ENCODE measurements at regions not wholly inside any gene's neighbourhood (a gene's known extent, or its start where the extent isn't known, plus 50 kb on each side); places are given as distances from the start of the nearest gene placed in this dataset.

GRCh38 chr4:35250331-35250730 is 994.0 kb downstream of the ARAP2 start:
- no peaks in the 10 kb centered on the region for H4K20me1 ChIP-seq (ENCODE audit: insufficient read depth, poor library complexity, severe bottlenecking)
- no peak for DNase-seq (ENCODE audit: low spot score)
- no peak overlapping the region for H3K27ac ChIP-seq
- no peak for TF ChIP-seq EZH2 (IDR thresholded peaks at IDR 0.05; ENCODE audit: borderline replicate concordance)
- TF ChIP-seq EZH2phosphoT487 (IDR thresholded peaks at IDR 0.05; ENCODE audit: low read depth, severe bottlenecking, unreplicated experiment): no peak
- no peak for TF ChIP-seq CTCF (IDR thresholded peaks at IDR 0.05; ENCODE audit: poor library complexity)
- H3K4me1 ChIP-seq (ENCODE audit: insufficient read depth): no peaks in the 10 kb centered on the region
- no peaks in the 10 kb centered on the region for H3K79me2 ChIP-seq
- H2AFZ ChIP-seq: no peak overlapping the region
- no peaks in the 10 kb centered on the region for H3K9me3 ChIP-seq (ENCODE audit: low read depth)
- H3K9me2 ChIP-seq (replicated peaks; ENCODE audit: insufficient read depth): no peaks in the 10 kb centered on the region
- no peaks in the 10 kb centered on the region for H3K27me3 ChIP-seq
- H3K4me2 ChIP-seq: no peak overlapping the region
- no peak overlapping the region for H3K4me3 ChIP-seq
- no peaks in the 10 kb centered on the region for H3K36me3 ChIP-seq (replicated peaks; ENCODE audit: insufficient read depth, low read depth)

GRCh38 chr4:35250761-35251160 is 993.6 kb downstream of the ARAP2 start:
- H3K9me3 ChIP-seq (ENCODE audit: low read depth): no peaks in the 10 kb centered on the region
- DNase-seq (ENCODE audit: low spot score): no peak
- no peak overlapping the region for H2AFZ ChIP-seq
- H3K27me3 ChIP-seq: no peaks in the 10 kb centered on the region
- no peak overlapping the region for H3K4me2 ChIP-seq
- no peak for TF ChIP-seq EZH2 (IDR thresholded peaks at IDR 0.05; ENCODE audit: borderline replicate concordance)
- no peak for TF ChIP-seq CTCF (IDR thresholded peaks at IDR 0.05; ENCODE audit: poor library complexity)
- no peak for TF ChIP-seq EZH2phosphoT487 (IDR thresholded peaks at IDR 0.05; ENCODE audit: low read depth, severe bottlenecking, unreplicated experiment)
- no peaks in the 10 kb centered on the region for H3K36me3 ChIP-seq (replicated peaks; ENCODE audit: insufficient read depth, low read depth)
- H3K4me1 ChIP-seq (ENCODE audit: insufficient read depth): no peaks in the 10 kb centered on the region
- no peaks in the 10 kb centered on the region for H4K20me1 ChIP-seq (ENCODE audit: insufficient read depth, poor library complexity, severe bottlenecking)
- WGBS (ENCODE audit: low lambda C conversion rate, missing lambda C conversion rate): 71% methylated on average over 1 of the region's 1 CpG
- H3K79me2 ChIP-seq: no peaks in the 10 kb centered on the region
- no peak overlapping the region for H3K4me3 ChIP-seq
- H3K9me2 ChIP-seq (replicated peaks; ENCODE audit: insufficient read depth): no peaks in the 10 kb centered on the region
- no peak overlapping the region for H3K27ac ChIP-seq

- no peak for DNase-seq (ENCODE audit: low spot score)
- Histone ChIP-seq H3K27ac (no peak overlapping the region), H3K27me3 (no peaks in the 10 kb centered on the region), H3K79me2 (no peaks in the 10 kb centered on the region), H2AFZ (no peak overlapping the region), H3K9me2 (replicated peaks; ENCODE audit: insufficient read depth) (no peaks in the 10 kb centered on the region), H3K36me3 (replicated peaks; ENCODE audit: insufficient read depth, low read depth) (no peaks in the 10 kb centered on the region), H3K9me3 (ENCODE audit: low read depth) (no peaks in the 10 kb centered on the region), H3K4me2 (no peak overlapping the region), H3K4me1 (ENCODE audit: insufficient read depth) (no peaks in the 10 kb centered on the region), H3K4me3 (no peak overlapping the region), H4K20me1 (ENCODE audit: insufficient read depth, poor library complexity, severe bottlenecking) (no peaks in the 10 kb centered on the region)
- WGBS (ENCODE audit: low lambda C conversion rate, missing lambda C conversion rate): 94% methylated on average over 1 of the region's 1 CpG
- TF ChIP-seq EZH2 (IDR thresholded peaks at IDR 0.05; ENCODE audit: borderline replicate concordance) (no peak), CTCF (IDR thresholded peaks at IDR 0.05; ENCODE audit: poor library complexity) (no peak), EZH2phosphoT487 (IDR thresholded peaks at IDR 0.05; ENCODE audit: low read depth, severe bottlenecking, unreplicated experiment) (no peak)
Observed at GRCh38 chr4:35252071-35252470, 992.2 kb downstream of the ARAP2 start.

GRCh38 chr4:35252866-35253265 is 991.4 kb downstream of the ARAP2 start:
- Histone ChIP-seq H3K4me3 (no peak overlapping the region), H3K79me2 (no peaks in the 10 kb centered on the region), H3K9me3 (ENCODE audit: low read depth) (no peaks in the 10 kb centered on the region), H3K4me2 (no peak overlapping the region), H3K27me3 (no peaks in the 10 kb centered on the region), H2AFZ (no peak overlapping the region), H3K27ac (no peak overlapping the region), H3K4me1 (ENCODE audit: insufficient read depth) (no peaks in the 10 kb centered on the region), H3K36me3 (replicated peaks; ENCODE audit: insufficient read depth, low read depth) (no peaks in the 10 kb centered on the region), H4K20me1 (ENCODE audit: insufficient read depth, poor library complexity, severe bottlenecking) (no peaks in the 10 kb centered on the region), H3K9me2 (replicated peaks; ENCODE audit: insufficient read depth) (no peaks in the 10 kb centered on the region)
- 87% methylated on average over 3 of the region's 3 CpGs for WGBS (ENCODE audit: low lambda C conversion rate, missing lambda C conversion rate)
- DNase-seq (ENCODE audit: low spot score): no peak
- TF ChIP-seq EZH2phosphoT487 (IDR thresholded peaks at IDR 0.05; ENCODE audit: low read depth, severe bottlenecking, unreplicated experiment): no peak
